ENCODE measurements at regions not wholly inside any gene's neighbourhood (a gene's known extent, or its start where the extent isn't known, plus 50 kb on each side); places are given as distances from the start of the nearest gene placed in this dataset.

- no peak overlapping the region for H3K27ac ChIP-seq
- no peak for TF ChIP-seq EZH2 (IDR thresholded peaks at IDR 0.05; ENCODE audit: borderline replicate concordance)
- TF ChIP-seq EZH2phosphoT487 (IDR thresholded peaks at IDR 0.05; ENCODE audit: low read depth, severe bottlenecking, unreplicated experiment), result no peak
- TF ChIP-seq, protein P1, sequence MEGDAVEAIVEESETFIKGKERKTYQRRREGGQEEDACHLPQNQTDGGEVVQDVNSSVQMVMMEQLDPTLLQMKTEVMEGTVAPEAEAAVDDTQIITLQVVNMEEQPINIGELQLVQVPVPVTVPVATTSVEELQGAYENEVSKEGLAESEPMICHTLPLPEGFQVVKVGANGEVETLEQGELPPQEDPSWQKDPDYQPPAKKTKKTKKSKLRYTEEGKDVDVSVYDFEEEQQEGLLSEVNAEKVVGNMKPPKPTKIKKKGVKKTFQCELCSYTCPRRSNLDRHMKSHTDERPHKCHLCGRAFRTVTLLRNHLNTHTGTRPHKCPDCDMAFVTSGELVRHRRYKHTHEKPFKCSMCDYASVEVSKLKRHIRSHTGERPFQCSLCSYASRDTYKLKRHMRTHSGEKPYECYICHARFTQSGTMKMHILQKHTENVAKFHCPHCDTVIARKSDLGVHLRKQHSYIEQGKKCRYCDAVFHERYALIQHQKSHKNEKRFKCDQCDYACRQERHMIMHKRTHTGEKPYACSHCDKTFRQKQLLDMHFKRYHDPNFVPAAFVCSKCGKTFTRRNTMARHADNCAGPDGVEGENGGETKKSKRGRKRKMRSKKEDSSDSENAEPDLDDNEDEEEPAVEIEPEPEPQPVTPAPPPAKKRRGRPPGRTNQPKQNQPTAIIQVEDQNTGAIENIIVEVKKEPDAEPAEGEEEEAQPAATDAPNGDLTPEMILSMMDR (IDR thresholded peaks at IDR 0.05; ENCODE audit: poor library complexity), result no peak
- H3K79me2 ChIP-seq, result no peaks in the 10 kb centered on the region
- no peaks in the 10 kb centered on the region for H3K9me2 ChIP-seq (replicated peaks; ENCODE audit: insufficient read depth)
- no peak overlapping the region for H3K4me2 ChIP-seq
- H2AFZ ChIP-seq, result no peak overlapping the region
- WGBS (ENCODE audit: low lambda C conversion rate, missing lambda C conversion rate), result 78% methylated on average over 1 of the region's 1 CpG
- H4K20me1 ChIP-seq (ENCODE audit: insufficient read depth, poor library complexity, severe bottlenecking), result no peaks in the 10 kb centered on the region
- H3K36me3 ChIP-seq (replicated peaks; ENCODE audit: insufficient read depth, low read depth), result no peaks in the 10 kb centered on the region
- no peaks in the 10 kb centered on the region for H3K27me3 ChIP-seq
- no peaks in the 10 kb centered on the region for H3K9me3 ChIP-seq (ENCODE audit: low read depth)
- DNase-seq (ENCODE audit: low spot score), result no peak
- no peak overlapping the region for H3K4me3 ChIP-seq
- no peaks in the 10 kb centered on the region for H3K4me1 ChIP-seq (ENCODE audit: insufficient read depth)
Observed at GRCh38 chr6:6922166-6922565, 185.6 kb upstream of the RREB1 start.

GRCh38 chr6:6923605-6924004 lies 184.2 kb upstream of the RREB1 start:
- no peak for DNase-seq (ENCODE audit: low spot score)
- H3K9me2 ChIP-seq (replicated peaks; ENCODE audit: insufficient read depth), result no peaks in the 10 kb centered on the region
- H2AFZ ChIP-seq, result no peak overlapping the region
- H3K4me2 ChIP-seq, result no peak overlapping the region
- no peak overlapping the region for H3K27ac ChIP-seq
- H4K20me1 ChIP-seq (ENCODE audit: insufficient read depth, poor library complexity, severe bottlenecking), result no peaks in the 10 kb centered on the region
- H3K4me1 ChIP-seq (ENCODE audit: insufficient read depth), result no peaks in the 10 kb centered on the region
- H3K9me3 ChIP-seq (ENCODE audit: low read depth), result no peaks in the 10 kb centered on the region
- H3K4me3 ChIP-seq, result no peak overlapping the region
- WGBS (ENCODE audit: low lambda C conversion rate, missing lambda C conversion rate), result 57% methylated on average over 5 of the region's 5 CpGs
- no peaks in the 10 kb centered on the region for H3K27me3 ChIP-seq
- TF ChIP-seq, protein P1 (IDR thresholded peaks at IDR 0.05; ENCODE audit: poor library complexity), result no peak
- H3K79me2 ChIP-seq, result no peaks in the 10 kb centered on the region
- no peaks in the 10 kb centered on the region for H3K36me3 ChIP-seq (replicated peaks; ENCODE audit: insufficient read depth, low read depth)

DNA sequence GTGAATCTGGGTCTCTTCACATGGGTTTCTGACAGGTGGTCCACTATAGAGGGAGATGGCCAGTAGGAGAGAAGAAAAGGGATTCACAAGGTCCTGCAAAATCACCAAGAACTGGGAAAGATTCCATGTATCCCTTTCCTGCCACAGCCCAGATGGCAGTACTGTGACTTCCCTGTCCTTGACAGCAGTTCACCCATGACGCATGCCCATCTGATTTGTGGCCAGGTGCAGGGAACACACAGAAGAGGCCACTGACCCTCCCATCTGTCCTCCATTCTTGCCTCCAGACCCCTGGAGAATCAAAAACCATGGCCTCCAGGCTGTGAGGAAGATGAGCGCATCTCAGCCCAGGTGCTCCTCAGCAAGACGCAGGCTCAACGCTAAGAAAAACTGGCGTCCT lies 183.1 kb upstream of the RREB1 start:
- no peaks in the 10 kb centered on the region for H3K27me3 ChIP-seq
- DNase-seq (ENCODE audit: low spot score), result no peak
- 98% methylated on average over 5 of the region's 5 CpGs for WGBS (ENCODE audit: low lambda C conversion rate, missing lambda C conversion rate)
- H4K20me1 ChIP-seq (ENCODE audit: insufficient read depth, poor library complexity, severe bottlenecking), result no peaks in the 10 kb centered on the region
- no peaks in the 10 kb centered on the region for H3K36me3 ChIP-seq (replicated peaks; ENCODE audit: insufficient read depth, low read depth)
- no peak overlapping the region for H2AFZ ChIP-seq
- H3K9me3 ChIP-seq (ENCODE audit: low read depth), result no peaks in the 10 kb centered on the region
- no peak overlapping the region for H3K27ac ChIP-seq
- no peaks in the 10 kb centered on the region for H3K79me2 ChIP-seq
- H3K4me3 ChIP-seq, result no peak overlapping the region
- TF ChIP-seq, protein P1 (IDR thresholded peaks at IDR 0.05; ENCODE audit: poor library complexity), result no peak
- TF ChIP-seq EZH2phosphoT487 (IDR thresholded peaks at IDR 0.05; ENCODE audit: low read depth, severe bottlenecking, unreplicated experiment), result no peak
- TF ChIP-seq EZH2 (IDR thresholded peaks at IDR 0.05; ENCODE audit: borderline replicate concordance), result no peak
- no peaks in the 10 kb centered on the region for H3K9me2 ChIP-seq (replicated peaks; ENCODE audit: insufficient read depth)
- H3K4me2 ChIP-seq, result no peak overlapping the region
- no peaks in the 10 kb centered on the region for H3K4me1 ChIP-seq (ENCODE audit: insufficient read depth)
